OCI-LY3 (cell line): ENCODE measurements at regions not wholly inside any gene's neighbourhood (a gene's known extent, or its start where the extent isn't known, plus 50 kb on each side); places are given as distances from the start of the nearest gene placed in this dataset.

ENCODE experiments used
- H2AFZ ChIP-seq: fragments of 200-600, 300-600 bp; shearing (Covaris generic); 2 replicates; pipeline ENCODE4 v1.6.0; 2014; ENCODE audit warnings: antibody characterized with exemption, low read depth, low read length
- H3K27ac ChIP-seq: fragments of 200-600, 300-600 bp; sonication (generic); 2 replicates; pipeline ENCODE4 v1.5.1; 2014; ENCODE audit warnings: mild to moderate bottlenecking, low read length, moderate library complexity, mixed read lengths
- H3K27me3 ChIP-seq: fragments of 200-600, 300-600 bp; sonication (generic); 2 replicates; pipeline ENCODE4 v1.6.1; 2014; ENCODE audit warnings: low read depth, low read length, mixed read lengths
- H3K36me3 ChIP-seq: fragments of 200-600, 300-600 bp; sonication (generic); replicated peaks from 2 replicates; pipeline ENCODE3; 2014; ENCODE audit warnings: low read depth, low read length, mixed read lengths
- H3K4me1 ChIP-seq: fragments of 300-600, 200-600 bp; sonication (generic); 2 replicates; pipeline ENCODE4 v1.6.1; 2014; ENCODE audit warnings: low read length, mixed read lengths
- H3K4me2 ChIP-seq: fragments of 200-600, 300-600 bp; sonication (generic); 2 replicates; pipeline ENCODE4 v1.6.1; 2014; ENCODE audit warnings: low read length, mixed read lengths
- H3K4me3 ChIP-seq: fragments of 300-600, 200-600 bp; sonication (generic); 2 replicates; pipeline ENCODE4 v1.5.1; 2014; ENCODE audit warnings: antibody characterized with exemption, mild to moderate bottlenecking, low read length, moderate library complexity
- H3K79me2 ChIP-seq: fragments of 300-600, 200-600 bp; shearing (Covaris generic); 2 replicates; pipeline ENCODE4 v1.6.1; 2014; ENCODE audit warnings: mild to moderate bottlenecking, low read length, mixed read lengths
- H3K9ac ChIP-seq: fragments of 300-600, 200-600 bp; shearing (Covaris generic); 2 replicates; pipeline ENCODE4 v1.6.0; 2014; ENCODE audit warnings: mild to moderate bottlenecking, low read length, moderate library complexity
- H3K9me3 ChIP-seq: fragments of 200-600, 300-600 bp; shearing (Covaris generic); 2 replicates; pipeline ENCODE4 v1.6.1; 2014; ENCODE audit warnings: low read length, mixed read lengths; ENCODE audit not compliant: insufficient read depth
- H4K20me1 ChIP-seq: fragments of 200-600, 300-600 bp; sonication (generic); 2 replicates; pipeline ENCODE4 v1.6.1; 2016; ENCODE audit warnings: low read length, mixed read lengths; ENCODE audit not compliant: insufficient read depth
- EZH2phosphoT487 ChIP-seq: fragments of 200-600 bp; shearing (Covaris generic); IDR thresholded peaks from 2 replicates; pipeline ENCODE4 v1.6.1; 2018; ENCODE audit warnings: antibody characterized with exemption, mixed run types, low read depth
- TF ChIP-seq, protein P1 (sequence below): fragments of 200-600, 300-600 bp; sonication (generic); IDR thresholded peaks from 2 replicates; pipeline ENCODE4 v1.5.1; 2014; ENCODE audit warnings: antibody characterized with exemption, low read length, low read depth

GRCh38 chr16:49121636-49122035, 160.0 kb downstream of the CBLN1 start:
- TF ChIP-seq, protein P1, sequence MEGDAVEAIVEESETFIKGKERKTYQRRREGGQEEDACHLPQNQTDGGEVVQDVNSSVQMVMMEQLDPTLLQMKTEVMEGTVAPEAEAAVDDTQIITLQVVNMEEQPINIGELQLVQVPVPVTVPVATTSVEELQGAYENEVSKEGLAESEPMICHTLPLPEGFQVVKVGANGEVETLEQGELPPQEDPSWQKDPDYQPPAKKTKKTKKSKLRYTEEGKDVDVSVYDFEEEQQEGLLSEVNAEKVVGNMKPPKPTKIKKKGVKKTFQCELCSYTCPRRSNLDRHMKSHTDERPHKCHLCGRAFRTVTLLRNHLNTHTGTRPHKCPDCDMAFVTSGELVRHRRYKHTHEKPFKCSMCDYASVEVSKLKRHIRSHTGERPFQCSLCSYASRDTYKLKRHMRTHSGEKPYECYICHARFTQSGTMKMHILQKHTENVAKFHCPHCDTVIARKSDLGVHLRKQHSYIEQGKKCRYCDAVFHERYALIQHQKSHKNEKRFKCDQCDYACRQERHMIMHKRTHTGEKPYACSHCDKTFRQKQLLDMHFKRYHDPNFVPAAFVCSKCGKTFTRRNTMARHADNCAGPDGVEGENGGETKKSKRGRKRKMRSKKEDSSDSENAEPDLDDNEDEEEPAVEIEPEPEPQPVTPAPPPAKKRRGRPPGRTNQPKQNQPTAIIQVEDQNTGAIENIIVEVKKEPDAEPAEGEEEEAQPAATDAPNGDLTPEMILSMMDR, result no peak
- no peak for TF ChIP-seq EZH2phosphoT487
- no peak overlapping the region for H3K27ac ChIP-seq
- no peak overlapping the region for H2AFZ ChIP-seq
- no peak overlapping the region for H3K4me2 ChIP-seq
- no peaks in the 10 kb centered on the region for H3K36me3 ChIP-seq
- H3K9ac ChIP-seq, result no peak overlapping the region
- H3K4me3 ChIP-seq, result no peak overlapping the region
- no peaks in the 10 kb centered on the region for H3K27me3 ChIP-seq
- no peaks in the 10 kb centered on the region for H3K9me3 ChIP-seq
- H4K20me1 ChIP-seq, result no peaks in the 10 kb centered on the region
- no peaks in the 10 kb centered on the region for H3K79me2 ChIP-seq
- no peaks in the 10 kb centered on the region for H3K4me1 ChIP-seq

GRCh38 chr16:49120631-49121030, 161.0 kb downstream of the CBLN1 start:
- H3K9me3 ChIP-seq, result no peaks in the 10 kb centered on the region
- H3K36me3 ChIP-seq, result no peaks in the 10 kb centered on the region
- H3K4me3 ChIP-seq, result no peak overlapping the region
- no peak overlapping the region for H3K4me2 ChIP-seq
- H3K79me2 ChIP-seq, result no peaks in the 10 kb centered on the region
- H3K27me3 ChIP-seq, result no peaks in the 10 kb centered on the region
- H3K27ac ChIP-seq, result no peak overlapping the region
- no peak overlapping the region for H2AFZ ChIP-seq
- H3K9ac ChIP-seq, result no peak overlapping the region
- TF ChIP-seq EZH2phosphoT487, result no peak
- TF ChIP-seq, protein P1, result no peak
- H4K20me1 ChIP-seq, result no peaks in the 10 kb centered on the region
- H3K4me1 ChIP-seq, result no peaks in the 10 kb centered on the region

DNA sequence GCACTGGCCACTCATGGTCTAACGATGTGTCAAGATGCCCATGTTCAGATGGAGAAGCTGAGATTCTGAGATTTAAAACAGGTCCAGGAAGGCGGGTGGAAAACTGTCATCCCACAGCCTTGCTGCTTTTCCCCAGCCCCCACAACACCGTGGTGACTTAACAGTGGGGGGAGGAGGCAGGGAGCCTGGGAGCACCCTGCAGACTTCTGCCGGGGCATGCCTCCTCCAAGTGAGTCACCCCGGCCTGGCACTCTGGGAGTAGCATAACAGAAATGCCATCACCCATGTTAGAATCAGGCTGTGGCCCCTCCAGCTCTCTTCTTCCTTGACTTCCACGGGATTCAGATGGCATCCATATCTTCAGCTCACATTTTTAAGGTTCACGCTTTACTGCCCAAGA, 164.8 kb downstream of the CBLN1 start:
- Histone ChIP-seq H3K79me2 (no peaks in the 10 kb centered on the region), H3K27me3 (peaks cover 10% of the 10 kb centered on the region; the same call in 1 of the 2 replicates), H3K4me1 (no peaks in the 10 kb centered on the region), H3K9me3 (no peaks in the 10 kb centered on the region), H3K4me2 (no peak overlapping the region), H3K9ac (no peak overlapping the region), H3K27ac (no peak overlapping the region), H2AFZ (no peak overlapping the region), H3K4me3 (no peak overlapping the region), H4K20me1 (no peaks in the 10 kb centered on the region), H3K36me3 (no peaks in the 10 kb centered on the region)
- TF ChIP-seq, protein P1, result no peak
- no peak for TF ChIP-seq EZH2phosphoT487

DNA sequence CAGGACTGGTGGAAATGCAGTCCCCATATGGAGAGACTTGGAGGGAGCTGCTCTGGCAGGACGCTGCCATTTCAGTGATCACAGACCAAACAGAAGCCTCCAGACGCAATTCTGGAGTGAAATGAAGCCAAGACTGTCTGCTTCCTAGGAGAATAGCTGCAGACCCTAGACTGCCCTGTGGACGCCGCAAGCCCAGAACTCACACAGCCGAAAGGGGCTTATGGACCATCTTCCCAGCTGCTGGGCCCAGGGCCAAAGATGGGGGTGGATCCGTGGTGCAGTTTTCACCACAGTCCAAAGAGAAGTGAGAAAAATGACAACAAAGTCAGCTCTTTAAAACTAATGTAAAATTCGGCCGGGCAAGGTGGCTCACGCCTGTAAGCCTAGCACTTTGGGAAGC, 165.7 kb downstream of the CBLN1 start:
- Histone ChIP-seq H3K79me2 (no peaks in the 10 kb centered on the region), H2AFZ (no peak overlapping the region), H4K20me1 (no peaks in the 10 kb centered on the region), H3K27ac (no peak overlapping the region), H3K4me1 (no peaks in the 10 kb centered on the region), H3K9ac (no peak overlapping the region), H3K27me3 (peaks cover 10% of the 10 kb centered on the region; the same call in 1 of the 2 replicates), H3K36me3 (no peaks in the 10 kb centered on the region), H3K4me3 (no peak overlapping the region), H3K9me3 (no peaks in the 10 kb centered on the region), H3K4me2 (no peak overlapping the region)
- TF ChIP-seq, protein P1, result no peak
- no peak for TF ChIP-seq EZH2phosphoT487
